RPMI7951 (cell line): ENCODE measurements at regions not wholly inside any gene's neighbourhood (a gene's known extent, or its start where the extent isn't known, plus 50 kb on each side); places are given as distances from the start of the nearest gene placed in this dataset.
"Not testable (repeated sequence)": the region's sequence is repeated elsewhere in the genome, so short reads cannot be mapped to it uniquely, and the experiment has no call there.

Experiments
- DNase-seq: peaks from one replicate; pipeline ENCODE4 v3.0.0-alpha.2; 2012; ENCODE audit warnings: low read depth

DNA sequence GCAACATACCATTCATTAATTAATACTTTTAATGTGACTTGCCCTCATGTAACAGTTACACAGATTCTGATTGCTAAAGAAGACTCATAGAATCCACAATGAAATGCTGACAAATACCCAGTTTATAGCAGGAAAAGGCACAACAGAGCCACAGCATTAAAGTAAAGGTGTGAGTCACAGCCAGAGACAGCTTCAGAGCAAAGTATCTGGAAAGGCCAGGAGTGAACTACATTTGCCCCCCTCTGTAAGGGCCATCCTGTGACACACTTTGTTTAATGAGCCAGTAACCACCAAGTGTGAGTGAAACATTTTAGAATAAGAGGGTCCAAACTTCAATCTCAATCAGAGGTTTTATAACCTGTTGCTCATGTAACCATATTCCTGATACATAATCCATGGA is 133.8 kb upstream of the TACR3 start:
- DNase-seq: no peak

DNA sequence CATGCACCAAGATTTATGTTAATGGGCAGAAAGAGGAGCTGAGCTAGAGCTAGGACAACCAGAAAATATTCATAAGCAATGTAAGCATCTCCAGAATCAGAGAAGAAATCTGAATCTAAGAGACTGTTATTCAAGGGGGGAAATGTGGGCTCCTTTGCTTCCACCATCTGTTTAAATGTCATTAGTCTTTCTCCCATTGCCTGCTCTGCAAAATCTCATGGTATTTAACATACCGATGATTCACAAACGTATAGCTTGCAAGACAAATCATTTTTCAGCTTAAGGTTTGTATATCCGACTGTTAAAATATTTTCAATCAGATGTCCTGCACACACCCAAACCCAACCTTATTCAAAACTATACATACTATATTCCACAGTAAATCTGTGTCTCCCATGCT is 133.4 kb upstream of the TACR3 start:
- no peak for DNase-seq

DNA sequence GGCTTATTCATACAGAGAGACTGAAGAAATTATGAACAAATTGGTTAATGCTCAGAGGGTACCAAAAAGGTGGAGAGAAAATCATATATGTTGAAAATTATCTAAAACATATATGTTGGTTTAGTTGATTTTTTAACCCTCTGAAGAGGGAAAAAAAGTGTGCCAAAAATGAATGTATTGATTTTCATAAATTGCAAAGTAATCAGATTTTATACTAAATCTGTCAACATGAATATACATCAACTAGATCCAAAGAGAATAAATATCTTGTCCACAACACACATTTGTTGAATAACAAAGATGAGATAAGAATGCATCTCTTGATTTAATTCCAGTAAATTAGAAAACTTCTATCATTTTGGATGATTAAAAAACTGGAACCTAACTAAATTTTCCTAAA is 125.3 kb upstream of the TACR3 start:
- no peak for DNase-seq

DNA sequence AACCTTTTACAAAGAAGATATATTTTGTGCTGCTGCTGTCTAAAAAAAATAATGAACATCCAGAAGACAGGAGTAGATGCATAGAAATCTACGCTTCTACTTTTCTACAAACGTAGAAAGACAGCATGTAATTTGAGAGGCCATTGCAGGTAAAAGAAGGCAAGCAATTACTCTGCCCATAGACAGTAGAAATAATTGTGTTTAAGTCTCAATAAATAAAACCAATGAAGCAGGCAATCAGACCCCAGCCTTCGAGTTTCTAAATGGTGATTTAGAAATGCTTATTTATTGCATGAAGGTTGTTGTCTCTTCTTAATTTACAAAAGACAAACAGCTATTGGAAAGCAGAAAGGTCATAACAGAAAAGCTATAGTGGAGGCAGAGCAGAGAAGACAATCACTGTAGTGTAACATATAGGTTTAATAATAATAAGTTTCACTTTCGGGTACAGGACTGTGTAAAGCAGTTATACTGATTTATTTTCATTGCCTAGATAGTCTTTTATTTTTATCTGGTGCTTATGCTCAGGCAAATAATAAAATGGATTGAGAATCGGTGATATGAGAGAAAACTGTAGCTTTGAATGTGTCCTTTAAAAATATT is 123.0 kb upstream of the TACR3 start:
- DNase-seq: no peak

DNA sequence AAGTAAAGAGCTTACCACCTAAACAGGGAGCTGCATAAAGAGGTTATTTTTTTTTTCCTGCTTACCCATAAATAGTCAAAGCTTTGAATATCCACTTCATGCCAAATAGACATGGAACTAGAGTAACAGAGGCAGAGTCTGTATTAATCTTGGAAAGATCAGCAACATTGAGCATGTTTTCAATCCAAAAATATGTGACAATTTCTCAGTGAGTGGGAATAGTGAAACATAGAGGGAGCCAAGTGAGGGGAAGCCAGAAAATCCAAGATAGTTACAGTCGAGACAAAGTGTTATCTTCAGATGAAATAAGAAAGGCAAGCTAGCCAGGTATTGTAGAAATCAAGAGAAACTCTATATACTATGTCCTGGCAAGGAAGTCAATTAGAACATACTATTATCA is 122.3 kb upstream of the TACR3 start:
- DNase-seq: no peak

DNA sequence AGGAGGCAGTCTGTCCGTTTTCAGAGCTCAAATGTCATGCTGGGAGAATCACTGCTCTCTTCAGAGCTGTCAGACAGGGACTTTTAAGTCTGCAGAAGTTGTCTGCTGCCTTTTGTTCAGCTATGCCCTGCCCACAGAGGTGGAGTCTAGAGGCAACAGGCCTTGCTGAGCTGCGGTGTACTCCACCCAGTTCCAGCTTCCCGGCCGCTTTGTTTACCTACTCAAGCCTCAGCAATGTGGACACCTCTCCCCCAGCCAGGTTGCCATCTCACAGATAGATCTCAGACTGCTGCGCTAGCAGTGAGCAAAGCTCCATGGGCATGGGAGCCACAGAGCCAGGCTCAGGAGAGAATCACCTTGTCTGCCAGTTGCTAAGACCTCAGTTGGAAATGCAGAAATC is 90.5 kb upstream of the TACR3 start:
- DNase-seq: not testable (repeated sequence)

DNA sequence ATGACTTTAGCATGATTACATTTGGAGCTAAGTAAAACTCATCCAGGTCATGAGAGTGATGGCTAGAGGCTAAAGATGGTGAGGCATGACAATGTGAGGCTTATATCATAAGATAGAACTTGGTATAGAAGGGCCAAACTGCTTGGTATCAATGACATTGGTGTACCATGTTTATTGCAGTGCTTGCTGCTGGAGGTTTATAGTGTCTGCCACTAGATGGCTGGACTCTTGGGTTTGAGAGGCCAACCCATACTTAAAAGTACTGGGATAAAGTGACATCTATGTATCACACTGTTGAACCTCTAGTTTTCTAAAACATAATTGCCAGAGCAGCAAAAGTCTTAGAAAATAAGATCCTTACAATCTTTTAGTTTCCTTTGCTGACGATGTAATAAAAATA is 83.0 kb upstream of the TACR3 start:
- DNase-seq: no peak

DNA sequence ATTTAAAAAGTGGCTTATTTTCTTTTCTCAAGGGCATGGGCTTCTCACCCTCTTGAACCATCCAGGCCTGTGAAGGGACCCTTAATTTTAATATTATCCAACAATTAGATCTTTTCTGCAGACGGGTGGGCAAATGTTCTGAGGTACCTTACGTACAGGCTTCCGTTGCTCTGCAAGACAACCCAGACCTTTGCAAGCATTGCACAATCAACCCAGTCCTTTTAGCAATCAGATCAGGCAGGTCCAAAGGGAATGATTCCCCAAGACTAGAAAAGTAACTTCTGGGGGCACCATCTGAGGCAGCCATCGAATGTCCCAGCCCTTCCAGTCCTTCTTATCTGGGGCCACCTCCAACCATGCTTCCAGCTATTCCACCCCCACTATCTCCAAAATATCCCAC is 67.3 kb upstream of the TACR3 start:
- no peak for DNase-seq

DNA sequence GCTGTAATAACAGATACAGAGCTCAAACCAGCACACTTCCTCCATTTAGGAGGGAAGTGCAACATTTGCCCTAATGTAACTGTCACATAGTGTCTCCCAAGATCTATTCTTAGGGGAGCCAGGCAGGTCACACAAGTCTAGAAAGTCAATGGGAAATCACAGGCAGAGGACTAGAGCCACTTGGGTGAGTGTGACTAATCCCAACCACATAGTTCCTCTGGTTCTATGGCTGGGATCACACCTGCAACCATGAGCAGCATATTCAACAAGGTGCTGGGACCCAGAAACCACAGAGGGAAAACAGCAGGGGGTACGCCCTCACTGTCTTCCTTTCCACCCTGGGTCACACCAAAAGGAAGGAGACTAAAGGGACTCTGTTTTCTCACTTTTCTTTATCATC is 66.8 kb upstream of the TACR3 start:
- DNase-seq: no peak

DNA sequence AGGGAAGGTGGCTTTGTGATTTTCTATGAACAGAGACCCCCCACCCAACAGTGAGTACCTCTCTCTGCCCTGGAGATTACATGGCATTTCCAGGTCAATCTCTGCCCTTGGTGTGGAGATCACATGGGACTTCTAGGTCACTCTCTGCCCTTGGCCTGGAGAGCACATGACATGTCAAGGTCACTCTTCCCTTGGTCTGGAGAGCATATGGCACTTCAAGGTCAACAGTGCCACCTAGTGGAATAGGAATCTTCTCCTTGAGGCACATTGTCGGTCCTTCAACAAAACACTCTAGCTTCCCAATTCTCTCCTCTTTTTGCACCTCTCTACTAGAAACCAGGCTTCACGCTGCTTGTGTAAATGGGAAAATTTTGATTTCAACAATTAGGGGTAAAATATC is 66.2 kb upstream of the TACR3 start:
- DNase-seq: peak; percentile 41

DNA sequence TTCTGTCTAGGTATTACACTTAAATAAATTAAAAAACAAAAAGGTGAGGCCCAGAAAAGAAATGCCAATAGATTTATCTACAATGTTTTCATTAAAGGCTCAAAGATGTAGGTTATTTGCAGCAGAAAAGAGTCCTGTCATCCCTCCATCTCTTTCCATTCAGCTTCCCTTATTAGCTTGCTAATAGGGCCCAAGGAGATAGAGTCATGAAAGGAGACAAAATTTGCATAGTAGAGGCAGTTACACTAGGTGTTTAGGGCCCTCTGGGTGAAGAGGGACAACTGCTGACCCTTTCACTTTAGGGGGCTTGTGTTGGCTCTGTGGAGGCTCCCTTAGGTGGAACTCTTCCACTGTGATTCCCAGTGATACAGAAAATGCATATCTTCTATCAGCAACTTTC is 58.4 kb upstream of the TACR3 start:
- no peak for DNase-seq

DNA sequence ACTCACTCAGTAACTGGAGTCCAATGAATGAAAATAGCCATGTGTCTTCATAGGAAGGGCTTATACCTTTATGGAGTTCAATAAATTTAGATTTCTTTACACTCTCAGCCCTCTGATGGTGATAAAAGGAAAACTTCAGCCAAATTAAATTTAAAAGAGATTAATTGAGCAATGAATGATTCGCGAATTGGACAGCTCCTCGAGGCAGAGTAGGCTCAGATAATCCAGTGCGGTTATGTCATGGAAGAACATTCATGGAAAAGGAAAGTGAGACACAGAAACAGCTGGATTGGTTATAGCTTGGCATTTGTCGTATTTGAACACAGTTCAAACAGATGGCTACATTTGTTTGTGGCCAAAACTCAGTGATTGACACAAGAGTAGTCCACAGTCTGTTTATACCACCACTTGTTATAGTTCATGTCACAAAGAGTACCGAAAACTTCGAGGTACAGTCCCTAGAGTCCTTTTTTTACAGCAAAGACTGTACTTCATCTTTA is 54.6 kb upstream of the TACR3 start:
- DNase-seq: no peak

DNA sequence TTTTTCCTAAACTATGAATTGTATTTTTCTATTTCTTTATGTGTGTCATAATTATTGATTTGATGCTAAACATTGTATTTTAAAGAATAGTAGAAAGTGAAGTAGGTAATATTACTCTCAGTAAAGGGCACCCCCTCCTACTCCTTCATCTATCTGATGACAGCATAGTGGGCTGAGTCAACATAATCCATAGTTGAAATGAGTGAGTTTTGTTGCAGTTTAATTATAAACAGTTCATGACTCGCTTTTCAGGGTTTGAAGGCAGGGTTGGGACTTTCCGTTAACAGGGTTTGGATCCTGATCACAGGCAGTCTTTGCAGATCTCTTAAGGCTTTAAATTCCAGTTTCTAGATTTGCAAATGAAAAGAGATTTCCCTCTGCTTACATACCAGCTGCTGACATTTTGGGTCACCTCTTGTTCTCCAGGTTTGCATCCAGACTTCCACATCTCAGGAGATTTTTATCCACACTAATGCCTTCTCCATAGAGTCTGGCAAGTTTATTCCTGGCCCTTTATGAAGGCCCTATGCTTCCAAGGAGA is 54.0 kb upstream of the TACR3 start:
- DNase-seq: no peak
